Sigmoid colon (tissue), 4 donors: ENCODE measurements at regions not wholly inside any gene's neighbourhood (a gene's known extent, or its start where the extent isn't known, plus 50 kb on each side); places are given as distances from the start of the nearest gene placed in this dataset.

ENCODE experiments used
- CTCF ChIP-seq, 4 experiments: fragments of 450-650 bp in 3 of 4; fragments of 200-600 bp in 1 of 4; IDR thresholded peaks; one replicate each; pipeline ENCODE4 v1.5.1; 2016 to 2019; ENCODE audit warnings: antibody characterized with exemption in 4 of 4, mild to moderate bottlenecking in 3 of 4, moderate library complexity in 2 of 4
- EP300 ChIP-seq, 4 donors: sonication (generic); formaldehyde crosslinking; IDR thresholded peaks; one replicate each; pipeline ENCODE4 v1.6.1; 2017; ENCODE audit warnings: antibody characterized with exemption in 4 of 4
- POLR2A ChIP-seq, 2 donors: fragments of 450-650 bp; IDR thresholded peaks; one replicate each; pipeline ENCODE4 v1.6.1; 2016; ENCODE audit warnings: antibody characterized with exemption in 2 of 2, mild to moderate bottlenecking in 2 of 2, moderate library complexity in 2 of 2
- POLR2AphosphoS5 ChIP-seq, 4 donors: sonication (generic); formaldehyde crosslinking; IDR thresholded peaks; one replicate each; pipeline ENCODE4 v1.6.1; 2017; ENCODE audit warnings: antibody characterized with exemption in 4 of 4

- TF ChIP-seq CTCF (IDR thresholded peaks at IDR 0.05) (no peak), POLR2AphosphoS5 (IDR thresholded peaks at IDR 0.05) (no peak), POLR2A (IDR thresholded peaks at IDR 0.05) (no peak), EP300 (IDR thresholded peaks at IDR 0.05) (no peak)
Observed at GRCh38 chr16:55947366-55947765, 72.2 kb upstream of the CES5A start.
